ENCODE measurements at regions not wholly inside any gene's neighbourhood (a gene's known extent, or its start where the extent isn't known, plus 50 kb on each side); places are given as distances from the start of the nearest gene placed in this dataset.

- TF ChIP-seq CTCF (IDR thresholded peaks at IDR 0.05): no peak
- no peak for TF ChIP-seq EZH2 (IDR thresholded peaks at IDR 0.05; ENCODE audit: borderline replicate concordance, insufficient read depth, low read depth, low read length, poor library complexity, severe bottlenecking)
Observed at GRCh38 chr3:197350446-197350845, 52.0 kb upstream of the DLG1 start.

Measured in B cell (primary cell).